ENCODE measurements at regions not wholly inside any gene's neighbourhood (a gene's known extent, or its start where the extent isn't known, plus 50 kb on each side); places are given as distances from the start of the nearest gene placed in this dataset.

DNA sequence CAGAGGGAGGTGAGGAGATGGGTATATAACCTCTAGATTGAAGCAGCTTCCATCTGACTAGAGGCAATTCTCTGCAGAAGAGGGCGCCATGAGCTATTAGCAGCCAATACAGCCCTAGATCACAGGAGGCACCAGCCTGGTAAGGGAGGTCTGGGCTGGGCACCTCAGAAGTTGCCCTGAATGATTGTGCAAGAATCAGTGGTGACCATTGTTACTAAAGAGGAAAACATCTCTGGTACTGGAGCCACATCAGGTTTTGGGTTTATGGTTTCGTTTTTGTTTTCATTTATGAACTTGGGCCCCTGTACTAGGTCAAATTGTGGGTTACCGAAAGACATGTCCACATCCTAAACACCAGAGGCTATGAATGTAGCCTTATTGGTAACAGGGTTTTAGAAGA lies 342.0 kb downstream of the MLLT3 start:
- TF ChIP-seq CTCF (conservative IDR thresholded peaks at IDR 0.05; ENCODE audit: control insufficient read depth, insufficient read depth, low read depth, low read length) = no peak
- H3K4me3 ChIP-seq (ENCODE audit: control insufficient read depth, low read depth, low read length) = no peak overlapping the region
- DNase-seq (ENCODE audit: low read depth) = no peak

DNA sequence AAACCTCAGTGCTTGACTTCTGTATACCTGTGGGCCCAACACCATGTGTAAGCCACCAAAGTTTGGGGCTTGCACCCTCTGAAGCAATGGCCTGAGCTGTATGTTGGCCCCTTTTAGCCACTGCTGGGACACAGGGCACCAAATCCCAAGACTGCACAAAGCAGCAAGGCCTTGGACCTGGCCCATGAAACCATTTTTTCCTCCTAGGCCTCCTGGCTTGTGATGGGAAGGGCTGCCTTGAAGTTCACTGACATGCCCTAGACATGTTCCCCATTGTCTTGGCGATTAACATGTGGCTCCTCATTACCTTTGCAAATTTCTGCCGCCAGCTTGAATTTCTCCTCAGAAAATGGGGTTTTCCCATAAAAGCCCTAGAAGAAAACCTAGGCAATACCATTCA lies 345.5 kb downstream of the MLLT3 start:
- TF ChIP-seq CTCF (conservative IDR thresholded peaks at IDR 0.05; ENCODE audit: control insufficient read depth, insufficient read depth, low read depth, low read length) = no peak
- no peak for DNase-seq (ENCODE audit: low read depth)
- H3K4me3 ChIP-seq (ENCODE audit: control insufficient read depth, low read depth, low read length) = no peak overlapping the region

DNA sequence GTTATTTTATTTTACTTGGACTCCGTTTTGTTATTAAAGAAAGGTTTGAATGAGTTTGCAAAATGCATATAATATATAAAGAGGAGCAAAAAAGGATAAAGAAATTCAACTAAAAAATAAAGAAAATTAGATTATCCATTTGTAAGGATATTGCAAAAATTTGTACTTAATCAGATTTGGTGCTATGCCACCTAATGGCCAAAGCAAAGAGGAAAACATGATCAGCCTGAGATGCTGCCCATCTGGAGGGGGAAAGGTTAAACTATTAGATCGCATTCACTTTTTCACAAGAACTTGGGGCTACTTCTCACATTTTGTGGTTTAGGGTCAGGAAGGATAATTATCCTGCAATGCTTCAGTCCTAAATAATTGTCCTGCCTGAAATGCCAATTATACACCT lies 350.6 kb downstream of the MLLT3 start:
- peak; percentile 15 for DNase-seq (ENCODE audit: low read depth)
- no peak overlapping the region for H3K4me3 ChIP-seq (ENCODE audit: control insufficient read depth, low read depth, low read length)

DNA sequence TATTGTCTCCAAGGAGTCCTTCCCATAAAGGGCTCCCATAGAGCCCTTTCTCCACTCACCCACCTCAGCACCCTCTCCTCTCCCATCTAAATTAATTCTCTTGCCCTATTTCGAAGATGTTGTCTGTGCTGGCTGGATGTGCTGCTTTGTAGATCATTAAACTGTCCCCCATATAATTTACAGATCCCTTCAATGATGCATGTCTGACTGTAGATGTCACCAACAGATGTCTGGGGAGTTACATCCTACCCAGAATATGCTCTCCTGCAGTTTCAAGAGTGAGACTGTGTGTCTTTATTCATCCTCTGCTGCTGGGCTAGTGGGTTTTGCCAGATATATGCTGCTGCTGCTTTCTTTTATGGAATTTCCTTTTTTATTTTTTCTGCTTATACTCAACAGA lies 351.2 kb downstream of the MLLT3 start:
- TF ChIP-seq CTCF (conservative IDR thresholded peaks at IDR 0.05; ENCODE audit: control insufficient read depth, insufficient read depth, low read depth, low read length) = no peak
- no peak overlapping the region for H3K4me3 ChIP-seq (ENCODE audit: control insufficient read depth, low read depth, low read length)
- DNase-seq (ENCODE audit: low read depth) = peak; percentile 17

More for the DNA sequence above, 350.6 kb downstream of the MLLT3 start:
- TF ChIP-seq CTCF (conservative IDR thresholded peaks at IDR 0.05; ENCODE audit: control insufficient read depth, insufficient read depth, low read depth, low read length) = peak; percentile 37

GRCh38 chr9:20270161-20270560 lies 352.1 kb downstream of the MLLT3 start:
- TF ChIP-seq CTCF (conservative IDR thresholded peaks at IDR 0.05; ENCODE audit: control insufficient read depth, insufficient read depth, low read depth, low read length) = no peak
- H3K4me3 ChIP-seq (ENCODE audit: control insufficient read depth, low read depth, low read length) = no peak overlapping the region
- peak; percentile 36 for DNase-seq (ENCODE audit: low read depth)

DNA sequence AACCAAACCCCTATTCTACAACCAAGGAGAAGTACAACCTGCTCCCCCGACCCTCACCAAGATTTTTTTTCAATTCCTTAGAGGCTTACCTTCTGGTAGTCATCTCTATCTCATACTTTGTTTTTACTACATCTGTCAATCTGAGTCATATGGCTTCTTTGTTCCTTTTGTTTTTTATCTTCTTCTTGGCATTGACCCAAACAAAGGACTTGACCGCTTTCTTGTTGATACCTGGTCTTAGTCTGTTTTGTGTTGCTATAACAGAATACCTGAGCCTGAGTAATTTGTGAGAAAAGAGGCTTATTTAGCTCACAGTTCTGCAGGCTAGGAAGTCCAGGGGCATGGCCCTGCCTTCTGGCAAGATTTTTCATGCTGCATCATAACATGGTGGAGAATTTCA lies 352.7 kb downstream of the MLLT3 start:
- TF ChIP-seq CTCF (conservative IDR thresholded peaks at IDR 0.05; ENCODE audit: control insufficient read depth, insufficient read depth, low read depth, low read length) = no peak
- no peak for DNase-seq (ENCODE audit: low read depth)
- H3K4me3 ChIP-seq (ENCODE audit: control insufficient read depth, low read depth, low read length) = no peak overlapping the region

- no peak for DNase-seq (ENCODE audit: low read depth)
- TF ChIP-seq CTCF (conservative IDR thresholded peaks at IDR 0.05; ENCODE audit: control insufficient read depth, insufficient read depth, low read depth, low read length) = no peak
- no peak overlapping the region for H3K4me3 ChIP-seq (ENCODE audit: control insufficient read depth, low read depth, low read length)
Observed at GRCh38 chr9:20264896-20265295, 357.4 kb downstream of the MLLT3 start.
